Trophoblast cell (in vitro differentiated cells and primary cell): ENCODE measurements at regions not wholly inside any gene's neighbourhood (a gene's known extent, or its start where the extent isn't known, plus 50 kb on each side); places are given as distances from the start of the nearest gene placed in this dataset.
"Not testable (repeated sequence)": the region's sequence is repeated elsewhere in the genome, so short reads cannot be mapped to it uniquely, and the experiment has no call there.

ENCODE experiments used
- DNase-seq, 2 donors: peaks; one replicate each; pipeline ENCODE4 v3.0.0-alpha.2; 2016
- H2AFZ ChIP-seq: 2 replicates; pipeline ENCODE4 v1.6.1; 2013; ENCODE audit warnings: low read length, moderate library complexity, mild to moderate bottlenecking; ENCODE audit not compliant: insufficient read depth, poor library complexity
- H2AK5ac ChIP-seq: 2 replicates; pipeline ENCODE4 v1.6.1; 2013; ENCODE audit warnings: mild to moderate bottlenecking, low read length
- H2BK120ac ChIP-seq: 2 replicates; pipeline ENCODE4 v1.6.1; 2013; ENCODE audit warnings: low read length, mild to moderate bottlenecking, moderate library complexity; ENCODE audit not compliant: insufficient read depth, poor library complexity
- H2BK12ac ChIP-seq: 2 replicates; pipeline ENCODE4 v1.6.1; 2013; ENCODE audit warnings: mild to moderate bottlenecking, low read length, moderate library complexity
- H2BK5ac ChIP-seq: 2 replicates; pipeline ENCODE4 v1.6.1; 2013; ENCODE audit warnings: low read length, low read depth, moderate library complexity, mild to moderate bottlenecking; ENCODE audit not compliant: poor library complexity
- H3K14ac ChIP-seq: 2 replicates; pipeline ENCODE4 v1.6.1; 2013; ENCODE audit warnings: mild to moderate bottlenecking, low read length
- H3K18ac ChIP-seq: 2 replicates; pipeline ENCODE4 v1.6.1; 2013; ENCODE audit warnings: mild to moderate bottlenecking, low read length
- H3K23ac ChIP-seq: 2 replicates; pipeline ENCODE4 v1.6.1; 2013; ENCODE audit warnings: low read length
- H3K27ac ChIP-seq: 2 replicates; pipeline ENCODE4 v1.5.1; 2013; ENCODE audit warnings: low read depth, mild to moderate bottlenecking, inconsistent platforms, low read length, moderate library complexity
- H3K27me3 ChIP-seq: 2 replicates; pipeline ENCODE4 v1.6.1; 2013; ENCODE audit warnings: inconsistent platforms, mild to moderate bottlenecking, low read length, moderate library complexity; ENCODE audit not compliant: insufficient read depth
- H3K36me3 ChIP-seq, 2 experiments: 1 replicate in 1 of 2; 2 replicates in 1 of 2; pipeline ENCODE4 v1.6.1; 2013; ENCODE audit warnings: low read length in 2 of 2, mild to moderate bottlenecking in 2 of 2, moderate library complexity in 1 of 2; ENCODE audit not compliant: insufficient read depth in 2 of 2, control insufficient read depth in 1 of 2
- H3K4ac ChIP-seq: 2 replicates; pipeline ENCODE4 v1.6.1; 2013; ENCODE audit warnings: low read depth, mild to moderate bottlenecking, low read length, moderate library complexity
- H3K4me1 ChIP-seq, 2 experiments: 1 replicate in 1 of 2; 2 replicates in 1 of 2; pipeline ENCODE4 v1.6.1; 2013; ENCODE audit warnings: low read length in 2 of 2, mild to moderate bottlenecking in 2 of 2, moderate library complexity in 1 of 2; ENCODE audit not compliant: insufficient read depth in 2 of 2, control insufficient read depth in 1 of 2
- H3K4me2 ChIP-seq: 2 replicates; pipeline ENCODE4 v1.6.1; 2013; ENCODE audit warnings: inconsistent platforms, mild to moderate bottlenecking, low read length, moderate library complexity
- H3K4me3 ChIP-seq: 2 replicates; pipeline ENCODE4 v1.5.1; 2013; ENCODE audit warnings: mild to moderate bottlenecking, low read depth, low read length, inconsistent platforms
- H3K79me1 ChIP-seq: one replicate; pipeline ENCODE4 v1.6.1; 2013; ENCODE audit warnings: low read length
- H3K79me2 ChIP-seq: 2 replicates; pipeline ENCODE4 v1.6.1; 2013; ENCODE audit warnings: low read length, mild to moderate bottlenecking; ENCODE audit not compliant: control insufficient read depth, insufficient read depth, poor library complexity
- H3K9ac ChIP-seq: 2 replicates; pipeline ENCODE4 v1.6.1; 2013; ENCODE audit warnings: mild to moderate bottlenecking, low read length
- H3K9me3 ChIP-seq: 2 replicates; pipeline ENCODE4 v1.6.1; 2013; ENCODE audit warnings: low read depth, mild to moderate bottlenecking, control low read depth, inconsistent platforms, low read length; ENCODE audit not compliant: insufficient read depth
- H4K12ac ChIP-seq: 2 replicates; pipeline ENCODE4 v1.6.1; 2013; ENCODE audit warnings: low read depth, mild to moderate bottlenecking, low read length, moderate library complexity
- H4K8ac ChIP-seq: 2 replicates; pipeline ENCODE4 v1.6.1; 2013; ENCODE audit warnings: low read depth, mild to moderate bottlenecking, low read length, moderate library complexity
- H4K91ac ChIP-seq: one replicate; pipeline ENCODE4 v1.6.1; 2013; ENCODE audit warnings: low read depth, mild to moderate bottlenecking, low read length, moderate library complexity
- WGBS: extraction: QIAGEN DNeasy Blood & Tissue Kit; methylation state at CpG from one replicate; pipeline ENCODE4 v1.1.7; 2013; ENCODE audit warnings: missing lambda C conversion rate; ENCODE audit not compliant: insufficient read length, insufficient coverage; ENCODE audit errors: extremely low coverage; 5-methylcytosine and 5-hydroxymethylcytosine counted together

- not testable (repeated sequence) for H2BK120ac ChIP-seq, DNase-seq
- WGBS, result no CpG with 5 or more reads among the region's 8 CpGs
Measured at GRCh38 chr11:67880594-67881196, 123.2 kb downstream of the UNC93B1 start.

GRCh38 chr11:67878666-67879065 is 125.2 kb downstream of the UNC93B1 start:
- not testable (repeated sequence) for H3K27me3 ChIP-seq, H3K14ac ChIP-seq, H4K91ac ChIP-seq, H2BK12ac ChIP-seq, H3K79me1 ChIP-seq, H2BK5ac ChIP-seq, H3K4ac ChIP-seq, H2AFZ ChIP-seq, H3K4me2 ChIP-seq, H4K12ac ChIP-seq, H2AK5ac ChIP-seq, H4K8ac ChIP-seq, H3K9me3 ChIP-seq, H3K4me3 ChIP-seq, H3K23ac ChIP-seq, H3K27ac ChIP-seq, H3K9ac ChIP-seq, H3K4me1 ChIP-seq, H3K79me2 ChIP-seq, DNase-seq, H2BK120ac ChIP-seq, H3K36me3 ChIP-seq, H3K18ac ChIP-seq
- no CpG with 5 or more reads among the region's 3 CpGs for WGBS

More at GRCh38 chr11:67880594-67881196, 123.2 kb downstream of the UNC93B1 start:
- not testable (repeated sequence) for H3K27me3 ChIP-seq, H2AFZ ChIP-seq, H3K4me1 ChIP-seq, H3K23ac ChIP-seq, H3K4me3 ChIP-seq, H3K79me2 ChIP-seq, H3K14ac ChIP-seq, H4K91ac ChIP-seq, H4K12ac ChIP-seq, H3K36me3 ChIP-seq, H3K4me2 ChIP-seq, H3K18ac ChIP-seq, H3K27ac ChIP-seq, H3K4ac ChIP-seq, H2AK5ac ChIP-seq, H2BK5ac ChIP-seq, H3K9me3 ChIP-seq, H2BK12ac ChIP-seq, H3K79me1 ChIP-seq, H4K8ac ChIP-seq, H3K9ac ChIP-seq

GRCh38 chr11:67877316-67877715 is 126.6 kb downstream of the UNC93B1 start:
- H3K23ac ChIP-seq, H2AK5ac ChIP-seq, H4K91ac ChIP-seq, H3K18ac ChIP-seq, H3K4ac ChIP-seq, H2BK120ac ChIP-seq, H3K4me3 ChIP-seq, H3K36me3 ChIP-seq, H3K27ac ChIP-seq, H3K14ac ChIP-seq, DNase-seq, H4K12ac ChIP-seq, H3K4me1 ChIP-seq, H3K79me2 ChIP-seq, H3K9me3 ChIP-seq, H3K27me3 ChIP-seq, H3K4me2 ChIP-seq, H3K79me1 ChIP-seq, H2BK5ac ChIP-seq, H2AFZ ChIP-seq, H2BK12ac ChIP-seq, H4K8ac ChIP-seq, H3K9ac ChIP-seq: not testable (repeated sequence)
- WGBS, result no CpG with 5 or more reads among the region's 4 CpGs

- H4K12ac ChIP-seq, H3K4me2 ChIP-seq, H3K36me3 ChIP-seq, H4K91ac ChIP-seq, H3K23ac ChIP-seq, H4K8ac ChIP-seq, H3K18ac ChIP-seq, H2BK120ac ChIP-seq, H2BK12ac ChIP-seq, H2AK5ac ChIP-seq, H3K4ac ChIP-seq, H3K79me2 ChIP-seq, DNase-seq, H3K79me1 ChIP-seq, H3K4me1 ChIP-seq, H3K14ac ChIP-seq, H3K4me3 ChIP-seq, H3K9me3 ChIP-seq, H3K9ac ChIP-seq, H3K27me3 ChIP-seq, H2AFZ ChIP-seq, H3K27ac ChIP-seq, H2BK5ac ChIP-seq: not testable (repeated sequence)
- WGBS, result no CpG with 5 or more reads among the region's 12 CpGs
Measured at GRCh38 chr11:67873223-67873622, 130.7 kb downstream of the UNC93B1 start.
